ENCODE measurements at regions not wholly inside any gene's neighbourhood (a gene's known extent, or its start where the extent isn't known, plus 50 kb on each side); places are given as distances from the start of the nearest gene placed in this dataset.
"Not testable (repeated sequence)": the region's sequence is repeated elsewhere in the genome, so short reads cannot be mapped to it uniquely, and the experiment has no call there.

GRCh38 chr5:13581914-13582313 lies 362.6 kb downstream of the DNAH5 start:
- Histone ChIP-seq H3K4me3 (no peak overlapping the region), H3F3A (ENCODE audit: low read depth) (no peaks in the 10 kb centered on the region), H4K20me1 (ENCODE audit: low read depth) (no peaks in the 10 kb centered on the region), H3K27me3 (no peaks in the 10 kb centered on the region), H3K9me3 (ENCODE audit: low read depth) (no peaks in the 10 kb centered on the region), H3K36me3 (no peaks in the 10 kb centered on the region), H3K9ac (no peak overlapping the region), H3K4me2 (no peak overlapping the region), H3K4me1 (peaks cover 4% of the 10 kb centered on the region), H3K27ac (no peak overlapping the region), H3K79me2 (ENCODE audit: low read depth) (no peaks in the 10 kb centered on the region), H2AFZ (replicated peaks) (no peak overlapping the region)
- no peaks in the 10 kb centered on the region for H3K27me3 Mint-ChIP-seq (ENCODE audit: insufficient read depth, low read depth)
- no peaks in the 10 kb centered on the region for H3K36me3 Mint-ChIP-seq
- no peak for DNase-seq (ENCODE audit: low spot score)
- H3K4me1 Mint-ChIP-seq, result peaks cover 2% of the 10 kb centered on the region
- H3K9me3 Mint-ChIP-seq, result peaks cover 8% of the 10 kb centered on the region
- no peak overlapping the region for H3K4me3 Mint-ChIP-seq
- H3K27ac Mint-ChIP-seq, result no peak overlapping the region
- TF ChIP-seq EZH2 (IDR thresholded peaks at IDR 0.05) (no peak), EZH2phosphoT487 (IDR thresholded peaks at IDR 0.05) (no peak), CTCF (IDR thresholded peaks at IDR 0.05) (no peak)

- Histone ChIP-seq H3K79me2 (ENCODE audit: low read depth) (no peaks in the 10 kb centered on the region), H4K20me1 (ENCODE audit: low read depth) (no peaks in the 10 kb centered on the region), H3K4me3 (no peak overlapping the region), H3K4me1 (no peaks in the 10 kb centered on the region), H3K4me2 (no peak overlapping the region), H3K27me3 (no peaks in the 10 kb centered on the region), H3K27ac (no peak overlapping the region), H3K9me3 (ENCODE audit: low read depth) (no peaks in the 10 kb centered on the region), H2AFZ (replicated peaks) (no peak overlapping the region), H3F3A (ENCODE audit: low read depth) (no peaks in the 10 kb centered on the region), H3K9ac (no peak overlapping the region), H3K36me3 (no peaks in the 10 kb centered on the region)
- H3K9me3 Mint-ChIP-seq, result peaks cover 8% of the 10 kb centered on the region
- TF ChIP-seq EZH2phosphoT487 (IDR thresholded peaks at IDR 0.05) (no peak), CTCF (IDR thresholded peaks at IDR 0.05) (no peak), EZH2 (IDR thresholded peaks at IDR 0.05) (no peak)
- no peak overlapping the region for H3K27ac Mint-ChIP-seq
- H3K36me3 Mint-ChIP-seq, result no peaks in the 10 kb centered on the region
- H3K4me3 Mint-ChIP-seq, result no peak overlapping the region
- no peaks in the 10 kb centered on the region for H3K27me3 Mint-ChIP-seq (ENCODE audit: insufficient read depth, low read depth)
- H3K4me1 Mint-ChIP-seq, result no peaks in the 10 kb centered on the region
- no peak for DNase-seq (ENCODE audit: low spot score)
Observed at GRCh38 chr5:13581132-13581531, 363.4 kb downstream of the DNAH5 start.

- Histone ChIP-seq H3K27ac (no peak overlapping the region), H3K9me3 (ENCODE audit: low read depth) (no peaks in the 10 kb centered on the region), H3K4me2 (no peak overlapping the region), H3K27me3 (no peaks in the 10 kb centered on the region), H3F3A (ENCODE audit: low read depth) (no peaks in the 10 kb centered on the region), H3K36me3 (no peaks in the 10 kb centered on the region), H2AFZ (replicated peaks) (no peak overlapping the region), H4K20me1 (ENCODE audit: low read depth) (no peaks in the 10 kb centered on the region), H3K9ac (no peak overlapping the region), H3K79me2 (ENCODE audit: low read depth) (no peaks in the 10 kb centered on the region), H3K4me3 (no peak overlapping the region), H3K4me1 (no peaks in the 10 kb centered on the region)
- no peak for DNase-seq (ENCODE audit: low spot score)
- Mint-ChIP-seq H3K27ac (no peak overlapping the region), H3K4me1 (no peaks in the 10 kb centered on the region), H3K36me3 (no peaks in the 10 kb centered on the region), H3K27me3 (ENCODE audit: insufficient read depth, low read depth) (no peaks in the 10 kb centered on the region), H3K4me3 (no peak overlapping the region), H3K9me3 (peaks cover 8% of the 10 kb centered on the region)
- TF ChIP-seq CTCF (IDR thresholded peaks at IDR 0.05) (no peak), EZH2 (IDR thresholded peaks at IDR 0.05) (no peak), EZH2phosphoT487 (IDR thresholded peaks at IDR 0.05) (no peak)
Observed at GRCh38 chr5:13580058-13580457, 364.4 kb downstream of the DNAH5 start.

- not testable (repeated sequence) for H3K4me2 ChIP-seq; H3K36me3 Mint-ChIP-seq; H3K4me1 ChIP-seq; H3K27ac ChIP-seq; H3K9ac ChIP-seq; H3K27me3 Mint-ChIP-seq (ENCODE audit: insufficient read depth, low read depth); H3K36me3 ChIP-seq; H3K9me3 ChIP-seq (ENCODE audit: low read depth); H3K27me3 ChIP-seq; H2AFZ ChIP-seq (replicated peaks); H3K79me2 ChIP-seq (ENCODE audit: low read depth); H3K4me1 Mint-ChIP-seq; H3K4me3 ChIP-seq; H3K4me3 Mint-ChIP-seq; DNase-seq (ENCODE audit: low spot score); H3F3A ChIP-seq (ENCODE audit: low read depth); H3K27ac Mint-ChIP-seq; H3K9me3 Mint-ChIP-seq; H4K20me1 ChIP-seq (ENCODE audit: low read depth)
Observed at GRCh38 chr5:13579091-13579490, 365.4 kb downstream of the DNAH5 start.

GRCh38 chr5:13578311-13579039 lies 366.0 kb downstream of the DNAH5 start:
- H3K9me3 ChIP-seq (ENCODE audit: low read depth); H3K27ac Mint-ChIP-seq; H2AFZ ChIP-seq (replicated peaks); H3K27me3 ChIP-seq; H3K4me2 ChIP-seq; H3K4me3 Mint-ChIP-seq; H3K4me1 Mint-ChIP-seq; H3K4me1 ChIP-seq; DNase-seq (ENCODE audit: low spot score); H3K4me3 ChIP-seq; H3K79me2 ChIP-seq (ENCODE audit: low read depth); H4K20me1 ChIP-seq (ENCODE audit: low read depth); H3K9me3 Mint-ChIP-seq; H3K27ac ChIP-seq; H3K36me3 ChIP-seq; H3K36me3 Mint-ChIP-seq; H3K9ac ChIP-seq; H3F3A ChIP-seq (ENCODE audit: low read depth); H3K27me3 Mint-ChIP-seq (ENCODE audit: insufficient read depth, low read depth): not testable (repeated sequence)
